ENCODE measurements at regions not wholly inside any gene's neighbourhood (a gene's known extent, or its start where the extent isn't known, plus 50 kb on each side); places are given as distances from the start of the nearest gene placed in this dataset.

DNA sequence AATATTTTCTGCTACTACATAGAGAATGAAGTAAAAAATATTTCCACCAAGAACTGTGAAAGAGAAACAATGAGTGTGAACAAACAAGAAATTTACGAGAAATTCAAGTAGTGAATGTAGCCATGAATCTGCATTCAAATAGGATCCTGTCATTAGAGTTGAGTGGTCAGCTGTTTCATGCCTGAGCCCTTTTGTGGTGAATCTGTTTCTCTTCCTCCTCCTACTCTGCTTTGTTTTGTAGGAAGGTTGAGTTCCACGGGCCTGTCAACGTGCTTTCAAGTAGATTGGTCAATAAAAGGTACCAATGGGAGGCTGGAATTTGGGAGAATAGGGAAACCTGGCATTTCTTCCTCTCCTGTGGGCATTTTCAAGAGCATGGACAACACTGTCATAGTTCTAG is 1749.6 kb upstream of the FLRT2 start:
- DNase-seq: no peak

DNA sequence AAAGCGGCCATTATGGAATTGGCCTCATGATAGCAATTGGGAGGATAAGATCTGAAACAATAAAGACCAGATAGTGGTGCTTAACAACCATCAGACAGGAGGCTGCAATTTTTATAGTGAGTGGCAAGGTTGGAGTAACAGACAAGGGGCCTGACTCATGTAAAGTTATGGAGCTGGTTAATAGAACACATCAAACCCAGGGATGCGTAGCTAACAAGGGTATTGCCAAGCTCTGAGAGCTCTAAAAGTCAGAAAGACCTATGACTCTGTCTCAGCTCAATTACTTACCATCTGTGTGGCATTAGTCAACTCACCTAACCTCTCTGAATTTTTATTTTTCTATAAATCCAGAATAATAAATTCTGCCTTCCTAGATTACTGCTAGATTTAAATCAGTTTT is 1731.5 kb upstream of the FLRT2 start:
- DNase-seq: peak; percentile 61

DNA sequence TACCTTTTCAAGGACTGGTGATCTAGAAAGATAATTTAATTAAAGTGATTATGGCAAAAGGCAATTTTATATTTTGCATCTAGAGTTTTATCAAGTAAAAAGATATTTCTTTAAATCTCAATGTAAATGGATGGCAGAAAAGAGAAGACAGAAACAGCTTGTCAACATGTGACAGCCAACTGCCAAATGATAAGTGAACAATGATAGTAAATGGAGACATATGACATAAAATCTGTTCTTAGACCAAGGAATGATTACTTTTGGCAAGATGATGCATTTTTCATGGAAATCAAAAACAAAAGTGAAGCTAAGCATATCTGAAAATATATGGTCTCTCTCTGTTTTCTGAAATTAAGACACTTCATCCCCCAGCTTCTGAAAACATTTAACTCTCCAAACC is 1730.7 kb upstream of the FLRT2 start:
- no peak for DNase-seq

DNA sequence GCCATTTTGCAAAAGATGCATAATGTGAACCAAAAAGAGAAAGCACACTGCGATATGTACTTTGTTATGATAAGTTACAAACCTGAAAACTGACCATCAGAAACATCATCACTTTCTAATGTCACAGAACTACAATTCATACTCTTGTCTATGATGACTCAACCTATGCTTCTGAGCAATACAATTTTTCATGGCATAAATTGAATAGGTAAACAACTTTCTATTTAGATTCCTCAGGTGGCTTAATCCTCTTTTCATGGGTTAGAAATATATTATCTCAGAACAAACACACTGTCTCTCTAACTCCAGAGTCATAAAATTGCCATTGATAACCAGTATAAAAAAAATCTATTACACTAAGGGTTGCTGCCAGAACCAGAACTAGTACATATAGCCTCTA is 1715.0 kb upstream of the FLRT2 start:
- DNase-seq: no peak

DNA sequence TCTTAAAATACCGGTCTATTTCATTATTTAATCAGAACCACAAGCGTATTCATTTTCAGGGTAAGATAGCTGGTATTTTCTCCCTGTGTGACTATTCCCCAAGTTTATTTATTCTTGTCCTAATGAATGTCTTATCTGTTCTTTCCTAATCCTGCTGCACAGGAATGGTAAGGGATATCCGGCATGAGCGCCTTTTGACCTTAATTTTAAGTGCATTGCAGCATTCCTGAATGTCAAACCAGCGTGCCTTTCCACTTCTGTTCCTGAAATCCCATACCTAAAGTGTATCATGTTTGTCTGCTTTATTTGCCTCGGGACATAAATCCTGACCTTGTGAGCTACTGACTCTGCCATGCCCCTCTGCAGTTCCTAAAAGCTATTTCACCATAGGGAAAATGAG is 1713.2 kb upstream of the FLRT2 start:
- DNase-seq: no peak

DNA sequence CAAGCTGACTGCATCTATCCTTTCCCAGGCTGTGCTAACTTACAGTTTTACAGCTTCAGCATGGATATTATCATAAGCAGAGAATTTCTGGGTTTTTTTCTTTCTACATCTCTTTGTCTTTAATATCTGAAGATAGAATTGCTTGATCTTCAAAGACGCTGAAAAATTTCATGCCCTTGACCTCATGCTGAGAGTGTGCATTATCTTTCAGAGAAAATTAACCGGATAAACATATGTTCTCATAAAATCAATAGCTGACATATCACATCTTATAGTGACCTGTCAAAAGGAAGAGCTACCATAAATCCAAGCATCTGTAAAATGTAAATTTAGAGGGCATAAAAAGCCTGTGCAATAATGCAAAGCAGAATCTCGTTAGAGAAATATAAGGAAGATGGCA is 1704.1 kb upstream of the FLRT2 start:
- no peak for DNase-seq

DNA sequence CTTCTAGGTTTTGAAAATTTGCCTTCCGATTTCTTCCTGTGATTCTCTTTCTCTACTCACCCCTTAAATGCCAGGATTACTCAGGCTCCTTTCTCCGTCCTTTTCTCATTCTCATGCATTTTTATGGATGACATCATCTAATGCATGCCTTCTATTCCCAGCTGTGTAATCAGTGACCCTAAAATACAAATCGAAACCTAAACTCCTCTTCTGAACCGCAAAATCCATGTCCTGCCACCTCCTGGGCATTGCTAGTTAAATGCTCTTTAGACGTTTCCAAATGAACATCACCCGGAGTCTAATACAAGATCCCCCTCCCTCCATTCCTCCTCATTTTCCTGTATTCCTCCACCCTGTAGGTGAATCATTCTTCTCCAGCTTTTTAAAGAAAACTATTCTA is 1703.1 kb upstream of the FLRT2 start:
- no peak for DNase-seq

DNA sequence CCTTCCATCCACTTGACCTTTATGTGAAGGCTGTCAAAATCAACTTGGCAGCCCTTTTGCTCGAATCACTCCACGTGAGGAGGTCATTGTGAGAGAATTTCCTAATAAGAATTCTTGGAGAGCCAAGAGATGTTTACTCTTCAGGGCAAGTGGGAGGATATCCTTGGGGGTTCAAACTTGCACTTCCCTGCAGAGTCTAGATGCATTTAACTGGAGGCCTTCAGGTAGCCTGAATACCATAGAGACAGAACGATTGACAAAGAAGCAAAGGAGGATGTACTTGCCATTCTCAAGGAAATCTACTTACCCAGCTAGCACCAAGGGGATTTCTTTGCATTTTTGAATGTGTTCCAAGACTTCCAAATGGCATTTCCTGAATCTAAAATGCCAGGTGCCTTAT is 1702.6 kb upstream of the FLRT2 start:
- no peak for DNase-seq

DNA sequence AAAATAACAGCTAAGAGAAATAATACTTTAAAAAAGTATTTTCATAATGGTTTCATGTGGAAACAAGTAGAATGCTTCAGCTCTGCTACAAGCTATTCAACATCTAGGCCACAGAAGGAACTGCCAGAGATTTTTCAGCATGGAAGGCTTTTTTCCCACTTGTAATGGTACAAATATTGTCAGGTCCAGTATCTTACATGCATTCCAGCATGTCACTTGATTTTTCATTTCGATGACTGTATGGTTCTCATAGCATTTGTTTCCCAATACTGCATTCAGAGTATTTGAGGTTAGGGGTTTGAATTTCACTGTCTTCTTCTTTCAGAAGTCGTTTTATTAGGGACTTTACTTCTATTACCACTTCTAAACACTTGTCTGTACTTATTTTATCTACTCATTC is 1701.5 kb upstream of the FLRT2 start:
- no peak for DNase-seq

DNA sequence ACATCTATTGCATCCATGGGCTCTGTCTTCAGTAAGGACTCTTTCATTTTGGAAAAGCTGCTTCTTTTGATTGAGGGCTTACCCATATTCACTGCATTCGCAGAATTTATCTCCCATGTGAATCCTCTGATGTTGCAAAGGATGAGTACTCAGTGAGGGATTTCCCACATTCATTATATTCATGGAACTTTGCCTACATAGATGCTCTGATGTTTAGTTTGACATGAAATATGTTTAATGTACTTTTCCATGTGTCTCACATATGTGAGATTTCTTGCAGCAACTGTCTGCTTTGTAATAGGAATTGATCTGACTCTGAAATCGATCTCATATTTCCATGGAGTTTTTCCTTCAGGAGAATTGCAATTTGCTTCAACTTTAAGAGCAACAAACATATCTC is 1699.6 kb upstream of the FLRT2 start:
- no peak for DNase-seq

DNA sequence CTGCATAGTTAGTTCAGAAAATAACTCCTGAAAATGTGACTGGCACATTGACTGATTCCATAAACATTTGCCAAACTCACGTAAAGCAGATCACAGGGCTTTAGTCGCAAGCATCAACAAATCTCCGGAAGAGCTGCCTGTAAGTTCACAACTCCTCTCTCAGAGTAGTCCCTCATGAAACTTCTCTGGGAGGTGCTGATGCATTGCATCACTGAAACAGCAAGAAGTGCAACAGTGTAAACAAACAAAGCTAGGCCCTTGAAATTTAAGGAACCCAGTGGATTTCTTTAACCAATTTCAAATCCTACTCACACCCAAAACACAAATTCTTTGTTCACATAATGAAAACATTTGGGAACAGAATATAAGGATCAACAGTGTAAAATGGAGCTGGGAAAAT is 1691.7 kb upstream of the FLRT2 start:
- DNase-seq: no peak

DNA sequence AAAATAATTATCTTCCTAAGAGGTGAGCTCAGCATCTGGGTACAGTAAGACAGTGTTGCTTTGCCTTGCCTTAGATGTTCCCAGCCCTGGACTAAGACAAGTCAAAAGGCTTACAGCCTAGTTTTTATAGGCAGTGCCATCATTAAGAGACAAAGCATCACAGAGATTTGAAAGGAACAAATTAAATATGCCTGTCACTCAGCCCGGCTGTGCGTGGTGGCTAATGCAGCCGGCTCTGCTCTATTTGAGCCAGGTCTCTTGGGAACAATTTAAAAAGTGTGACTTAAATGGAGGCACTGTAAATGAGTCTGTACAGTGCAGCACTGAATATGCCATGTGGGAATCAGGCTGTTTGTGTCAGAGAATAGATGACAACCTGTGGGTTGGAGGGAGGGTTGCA is 1687.4 kb upstream of the FLRT2 start:
- DNase-seq: no peak

DNA sequence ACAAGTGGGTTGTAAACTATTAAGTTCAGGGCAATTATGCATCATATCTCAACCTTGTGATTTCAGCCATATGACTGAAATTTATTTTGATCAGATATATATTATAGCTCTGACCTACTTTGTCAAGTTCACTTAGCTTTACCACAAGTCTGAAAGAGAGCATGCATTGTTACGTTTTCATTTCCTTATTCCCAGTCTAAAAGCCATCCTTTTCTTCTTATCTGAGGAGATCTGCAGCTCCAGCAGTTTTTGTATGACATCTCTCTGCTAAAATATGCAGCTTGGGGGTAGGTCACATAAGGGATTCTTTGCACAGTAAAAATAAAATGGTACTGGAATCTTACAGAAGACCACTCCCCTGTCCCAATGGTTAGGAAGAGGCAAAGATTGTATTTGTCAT is 1682.8 kb upstream of the FLRT2 start:
- DNase-seq: no peak

DNA sequence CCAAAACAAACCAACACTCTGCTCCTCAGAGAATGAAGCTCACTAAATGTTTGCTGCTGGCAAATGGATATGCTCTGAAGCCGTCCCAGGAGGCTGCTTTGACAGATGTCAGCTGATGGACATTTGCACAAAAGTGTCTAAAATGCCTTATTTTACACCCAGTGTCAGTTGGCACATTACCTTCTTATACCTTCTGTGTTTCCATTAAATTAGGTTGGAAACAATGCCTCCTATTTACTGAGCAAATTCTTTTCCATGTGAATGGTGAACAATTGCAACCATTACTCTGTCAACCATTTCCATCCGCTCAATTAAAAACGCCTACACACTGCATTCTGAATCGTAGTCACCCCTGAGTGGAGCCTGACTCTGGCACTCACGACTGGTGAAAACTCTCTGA is 1679.9 kb upstream of the FLRT2 start:
- DNase-seq: no peak

DNA sequence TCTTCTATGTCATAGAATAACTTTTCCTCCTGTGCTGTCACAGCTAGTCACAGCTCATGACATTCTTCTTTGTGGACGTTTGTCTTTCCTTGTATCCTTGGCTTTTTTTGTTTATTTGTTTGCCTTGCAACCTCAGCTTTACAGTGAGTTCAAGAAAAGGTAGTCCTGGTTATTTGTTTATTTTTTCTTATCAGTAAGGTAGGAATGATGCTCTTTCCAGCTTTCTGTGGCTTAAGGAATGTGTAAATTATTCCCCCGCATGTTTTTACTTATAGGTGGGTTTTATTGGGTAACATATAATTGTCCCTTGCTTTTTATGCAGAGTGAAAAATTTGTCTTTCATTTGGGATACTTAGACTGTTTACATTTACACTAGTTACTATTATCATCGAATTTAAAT is 1673.6 kb upstream of the FLRT2 start:
- no peak for DNase-seq

DNA sequence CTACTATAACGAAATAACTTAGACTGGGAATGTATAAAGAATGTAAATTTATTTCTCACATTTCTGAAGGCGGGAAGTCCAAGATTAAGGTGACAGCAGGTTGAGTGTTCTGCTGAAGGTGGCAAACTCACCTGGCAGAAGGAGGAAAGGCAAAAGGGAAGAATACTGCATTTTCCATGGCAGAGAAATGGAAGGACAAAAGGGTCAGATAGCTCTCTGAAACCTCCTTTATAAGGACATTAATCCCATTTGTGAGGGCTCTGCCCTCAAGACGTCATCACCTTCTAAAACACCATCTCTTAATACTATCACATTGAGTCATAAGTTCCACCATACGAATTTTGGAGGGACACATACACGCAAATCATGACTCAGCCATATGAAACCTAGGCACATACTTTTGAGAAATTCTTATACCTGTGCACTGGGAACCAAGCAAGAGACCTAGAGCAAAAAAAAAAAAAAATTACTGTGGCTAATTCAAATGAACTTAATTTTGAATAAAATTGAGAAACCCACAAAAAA is 1669.3 kb upstream of the FLRT2 start:
- DNase-seq: no peak

DNA sequence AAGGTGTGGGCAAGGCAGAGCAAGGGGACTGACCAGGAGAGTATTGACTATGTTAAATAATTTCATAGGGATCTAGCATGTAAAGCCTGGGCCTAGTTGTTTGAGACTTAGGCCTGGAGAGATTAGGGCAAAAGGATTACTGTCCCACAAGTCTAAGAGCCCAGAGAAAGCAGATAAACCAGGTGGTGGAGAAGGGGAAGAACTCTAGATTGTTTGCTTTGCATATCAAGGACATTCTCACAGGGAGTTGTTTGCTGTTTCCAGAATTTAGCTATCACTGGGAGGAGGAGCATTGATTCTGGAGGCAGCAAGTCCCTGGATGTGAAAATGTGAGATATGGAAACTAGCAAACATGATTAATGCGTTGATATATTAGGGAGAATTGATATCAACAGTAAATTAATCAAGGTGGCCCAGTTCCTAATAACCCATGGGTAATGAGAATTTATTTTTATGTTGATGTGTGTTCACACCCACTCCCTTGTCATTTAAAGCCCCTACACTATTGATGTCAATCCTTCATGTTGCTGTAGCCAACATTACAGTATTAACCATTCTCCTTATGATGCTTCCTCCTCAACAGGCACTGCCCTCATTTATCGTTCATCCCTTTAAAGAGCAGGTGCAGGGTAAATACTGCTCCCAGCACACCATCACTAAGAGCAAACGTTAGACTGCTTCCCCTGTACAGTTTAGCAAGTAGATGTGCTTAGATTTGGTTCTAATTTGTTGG is 1666.7 kb upstream of the FLRT2 start:
- DNase-seq: no peak

DNA sequence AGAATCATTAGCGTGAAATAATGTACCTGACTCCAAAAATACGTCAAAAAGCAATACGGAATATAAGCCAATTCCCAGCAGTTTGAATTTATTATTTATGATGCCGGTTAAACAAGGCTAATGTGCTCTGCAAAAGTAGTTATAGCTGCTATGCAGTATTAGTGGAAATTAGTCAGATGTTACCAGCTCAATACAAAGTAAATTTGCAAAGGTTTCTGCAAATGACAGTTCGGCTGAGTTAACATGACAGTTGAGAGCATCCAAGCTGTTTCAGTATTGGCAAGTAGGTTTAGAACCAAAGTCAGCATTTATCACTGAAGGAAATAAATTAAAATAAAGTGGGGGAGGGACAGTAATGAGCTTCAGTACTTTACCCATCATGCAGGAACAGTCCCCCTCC is 1665.8 kb upstream of the FLRT2 start:
- no peak for DNase-seq

DNA sequence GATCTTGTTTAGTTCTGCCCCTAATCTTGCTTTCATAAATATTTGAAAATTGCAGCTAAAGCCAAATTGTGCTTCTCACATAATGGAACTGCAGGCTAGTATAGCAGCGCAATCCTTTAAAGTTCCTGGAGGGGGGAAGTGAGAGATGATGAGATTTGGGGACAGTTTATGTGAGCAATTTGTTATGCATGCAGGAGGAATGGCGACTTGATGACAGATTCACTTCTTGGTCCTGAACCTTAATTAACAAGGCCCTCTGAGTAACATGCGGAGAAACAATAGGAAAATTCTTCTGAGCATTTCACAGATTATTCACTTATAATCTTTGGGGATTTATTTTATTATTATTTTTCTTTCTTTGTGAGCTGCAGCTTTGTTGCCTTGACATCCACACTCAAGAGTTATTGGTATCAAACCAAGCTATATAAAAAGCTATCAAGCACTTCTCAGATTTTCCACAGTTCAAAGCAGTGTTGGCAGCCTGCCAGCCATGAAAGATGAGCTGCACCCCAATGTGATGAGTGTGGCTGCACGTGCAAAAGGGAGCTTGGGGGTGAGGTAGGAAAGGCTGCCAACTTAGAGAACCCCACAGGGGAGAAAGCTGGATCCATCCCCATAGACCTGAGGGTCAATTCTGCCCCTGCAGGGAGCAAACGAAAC is 1662.2 kb upstream of the FLRT2 start:
- no peak for DNase-seq

DNA sequence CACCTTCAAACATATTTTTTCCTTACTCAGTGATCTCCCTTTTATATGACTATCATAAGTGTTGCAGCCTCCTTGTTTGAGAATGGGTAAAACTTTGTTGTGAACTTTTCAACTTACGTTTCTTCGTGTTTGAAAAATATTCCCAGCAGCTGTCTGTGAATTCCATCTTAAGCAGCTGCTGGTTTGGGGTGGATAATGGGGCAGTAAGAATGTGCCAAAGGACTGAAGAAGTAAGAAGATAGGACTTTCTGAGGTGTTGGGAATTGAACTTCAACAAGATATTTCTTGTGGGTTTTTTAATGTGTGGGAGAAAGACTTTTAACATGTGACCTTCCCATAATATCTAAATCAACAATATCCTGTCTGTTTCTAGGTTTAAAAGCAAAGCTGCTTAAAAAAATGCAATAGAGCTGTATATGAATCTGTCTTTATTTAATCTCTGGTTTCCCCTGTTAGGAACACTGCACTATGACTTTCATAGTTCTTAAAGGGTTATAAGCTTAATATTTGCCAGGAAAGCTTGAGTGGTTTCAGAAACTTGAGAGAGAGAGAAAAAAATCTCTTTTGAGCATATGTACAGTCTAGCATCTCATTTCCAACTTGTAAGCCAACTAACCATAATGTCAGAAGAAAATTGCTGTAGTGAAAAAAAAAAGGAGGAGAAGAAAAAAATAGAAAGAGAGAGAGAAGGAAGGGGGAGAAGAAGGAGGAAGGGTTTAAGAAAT is 1659.2 kb upstream of the FLRT2 start:
- no peak for DNase-seq

DNA sequence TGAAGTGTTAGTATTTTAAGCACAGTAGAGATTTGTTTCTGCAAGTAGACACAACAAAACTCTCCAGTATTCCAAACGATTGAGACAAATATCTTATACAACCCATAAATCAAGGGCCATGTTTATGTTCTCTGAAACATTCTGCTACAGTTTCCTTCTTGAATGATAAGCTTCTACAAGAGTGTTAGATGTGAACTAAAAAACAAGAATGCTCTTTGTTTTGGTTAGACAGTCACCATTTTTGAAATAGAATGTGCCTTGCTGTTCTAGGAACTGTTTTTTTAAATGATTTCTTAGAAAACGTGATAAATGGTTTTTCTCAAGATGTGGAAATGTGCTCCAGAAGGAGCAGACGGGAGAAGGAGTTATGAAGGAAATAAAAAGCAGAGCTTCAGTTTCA is 1656.3 kb upstream of the FLRT2 start:
- DNase-seq: no peak

DNA sequence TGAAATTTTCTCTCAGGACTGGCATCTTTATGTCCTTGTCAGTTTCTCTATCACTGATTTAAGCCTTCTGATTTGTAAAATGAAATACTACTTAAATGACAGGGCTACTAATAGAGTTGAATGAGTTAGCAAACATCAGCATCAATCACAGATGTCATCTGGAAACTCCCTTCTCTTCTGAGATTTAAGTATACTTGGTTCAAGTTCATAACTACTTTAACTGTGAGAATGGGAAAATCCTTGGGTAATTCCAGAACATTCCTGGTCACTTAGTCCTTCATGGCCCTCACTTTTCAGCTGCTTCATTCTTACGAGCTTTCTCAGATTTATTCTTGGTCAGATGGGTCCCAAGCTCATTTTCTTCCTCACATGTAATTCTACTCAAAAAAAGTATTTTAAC is 1655.3 kb upstream of the FLRT2 start:
- DNase-seq: peak; percentile 56

DNA sequence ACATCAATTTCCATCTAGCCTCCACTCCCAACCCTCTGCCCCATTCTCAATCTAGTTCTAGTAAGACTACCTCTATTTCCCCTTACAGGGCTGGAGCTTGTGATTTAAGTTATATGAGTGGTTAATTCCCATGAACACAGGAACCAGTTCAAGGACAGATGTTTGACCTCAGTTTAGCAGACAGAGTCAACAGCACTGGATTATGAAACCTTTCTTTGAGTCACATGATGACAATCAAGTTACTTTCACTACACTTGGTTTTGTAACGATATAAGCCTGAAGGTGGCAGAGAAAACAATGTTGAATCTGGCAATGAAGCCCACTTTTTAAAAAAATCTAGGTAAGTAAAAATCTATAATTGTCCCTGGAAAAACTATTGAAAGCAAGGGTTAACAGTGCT is 1646.2 kb upstream of the FLRT2 start:
- DNase-seq: no peak

DNA sequence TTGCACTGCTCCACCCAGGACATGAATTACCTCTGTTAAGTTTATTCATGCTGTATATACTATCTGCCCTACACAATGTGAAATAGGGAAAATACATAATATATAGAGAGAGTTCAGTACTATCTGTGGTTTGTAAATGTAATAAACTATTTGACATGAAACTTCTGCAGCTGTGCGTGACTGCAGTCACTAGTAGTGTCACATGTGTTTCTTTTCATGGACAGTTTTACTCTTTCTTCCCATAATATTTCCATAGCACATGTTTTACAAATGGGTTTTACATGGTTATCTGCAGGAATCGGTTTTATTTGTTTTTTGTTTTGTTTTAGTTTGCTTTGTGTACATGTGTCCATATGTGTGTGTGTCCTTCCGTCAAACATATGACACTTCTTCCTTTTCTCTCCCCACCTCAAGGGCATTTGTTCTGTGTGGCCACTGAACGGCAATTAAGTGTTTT is 1644.1 kb upstream of the FLRT2 start:
- no peak for DNase-seq

Data from kidney glomerular epithelial cell (primary cell).